ENCODE measurements at regions not wholly inside any gene's neighbourhood (a gene's known extent, or its start where the extent isn't known, plus 50 kb on each side); places are given as distances from the start of the nearest gene placed in this dataset.

DNA sequence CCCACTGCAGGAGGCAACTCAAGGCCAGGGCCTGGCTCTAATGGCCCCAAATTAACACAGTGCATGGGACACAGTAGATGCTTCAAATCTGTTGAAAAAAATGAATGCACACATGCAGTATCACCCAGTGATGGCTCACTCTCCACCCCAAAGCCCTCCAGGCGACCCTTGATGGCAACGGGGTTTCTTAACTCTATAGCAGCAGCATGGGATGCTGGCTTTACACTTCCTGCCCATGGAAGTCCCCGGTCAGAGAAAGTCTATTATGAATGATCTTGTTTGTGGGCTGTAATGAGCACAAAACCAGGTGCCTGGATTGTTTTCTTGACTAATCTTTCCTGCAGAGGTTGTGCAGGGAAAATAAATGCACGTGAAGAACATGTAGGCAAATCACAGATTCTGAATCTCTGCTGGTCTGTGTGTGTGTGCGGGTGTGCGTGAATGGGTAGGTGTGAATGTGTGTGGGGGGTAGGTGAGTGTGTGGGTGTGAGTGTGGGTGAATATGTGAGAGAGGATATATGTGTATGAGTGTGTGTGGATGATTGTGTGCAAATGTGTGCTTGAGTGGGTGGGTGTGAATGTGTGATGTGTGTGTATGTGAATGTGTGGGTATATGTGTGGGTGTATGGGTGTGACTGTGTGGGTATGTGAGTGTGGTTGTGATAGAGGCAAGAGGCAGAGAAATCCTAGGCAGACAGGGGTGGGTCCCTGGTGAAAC is 60.1 kb upstream of the MLN start:
- no peak for DNase-seq (ENCODE audit: low spot score)

DNA sequence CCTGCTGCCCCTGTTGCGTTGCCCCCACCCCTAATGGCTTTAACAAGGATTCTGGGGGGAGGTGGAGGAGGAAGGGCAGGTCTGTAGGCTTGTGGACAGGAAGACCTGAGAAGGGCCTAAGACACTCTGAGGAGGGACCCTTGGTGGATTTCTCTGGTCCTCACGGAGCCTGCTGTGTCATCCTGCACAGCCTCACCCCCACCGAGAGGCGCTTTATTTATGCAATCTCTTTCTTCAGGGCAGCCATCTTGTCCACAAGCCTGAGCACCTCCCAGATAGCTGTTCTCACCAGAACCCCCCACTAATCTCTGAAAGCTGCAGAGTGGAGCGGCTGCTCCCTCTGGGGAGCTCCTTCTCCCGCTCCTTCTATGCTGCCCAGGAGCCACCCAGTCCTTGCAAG is 59.3 kb upstream of the MLN start:
- no peak for DNase-seq (ENCODE audit: low spot score)

DNA sequence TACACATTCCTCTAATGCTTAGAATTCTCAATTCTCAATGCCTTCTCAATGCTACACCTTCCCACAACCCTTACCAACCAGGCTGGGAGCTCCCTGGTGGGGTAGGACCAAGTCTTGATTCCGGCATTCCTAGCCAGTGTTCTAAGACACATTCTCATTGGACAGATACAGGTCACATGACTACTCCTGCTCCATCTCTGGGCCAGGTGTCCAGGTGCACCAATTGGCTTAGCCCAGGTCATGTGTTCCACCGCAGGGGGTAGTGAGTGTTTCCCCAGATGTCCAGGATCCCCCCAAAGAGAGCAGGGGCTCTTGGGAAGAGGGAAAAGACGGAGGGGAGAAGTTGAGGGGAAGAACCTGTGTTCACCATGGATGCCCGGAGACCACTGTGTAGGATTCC is 58.7 kb upstream of the MLN start:
- DNase-seq (ENCODE audit: low spot score): no peak

DNA sequence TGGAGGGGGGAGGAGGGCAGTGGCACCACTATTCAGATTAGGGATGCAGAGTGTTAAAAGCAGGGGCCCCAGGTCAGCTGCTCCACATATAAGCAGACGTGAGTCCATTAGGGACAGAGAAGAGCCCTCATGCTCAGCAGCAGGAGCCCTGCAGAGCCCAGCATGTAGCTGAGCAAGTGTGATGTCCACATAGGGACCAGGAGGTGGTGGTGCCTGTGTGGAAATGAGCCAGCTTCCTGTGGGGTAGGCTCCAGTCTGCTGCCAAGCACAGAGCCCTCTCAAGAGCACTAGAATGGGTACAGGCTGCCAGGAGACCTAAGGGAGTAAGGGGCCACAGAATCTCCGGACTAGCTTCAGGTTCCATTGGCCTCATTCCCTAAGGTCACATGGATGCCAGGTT is 57.9 kb upstream of the MLN start:
- DNase-seq (ENCODE audit: low spot score): no peak

DNA sequence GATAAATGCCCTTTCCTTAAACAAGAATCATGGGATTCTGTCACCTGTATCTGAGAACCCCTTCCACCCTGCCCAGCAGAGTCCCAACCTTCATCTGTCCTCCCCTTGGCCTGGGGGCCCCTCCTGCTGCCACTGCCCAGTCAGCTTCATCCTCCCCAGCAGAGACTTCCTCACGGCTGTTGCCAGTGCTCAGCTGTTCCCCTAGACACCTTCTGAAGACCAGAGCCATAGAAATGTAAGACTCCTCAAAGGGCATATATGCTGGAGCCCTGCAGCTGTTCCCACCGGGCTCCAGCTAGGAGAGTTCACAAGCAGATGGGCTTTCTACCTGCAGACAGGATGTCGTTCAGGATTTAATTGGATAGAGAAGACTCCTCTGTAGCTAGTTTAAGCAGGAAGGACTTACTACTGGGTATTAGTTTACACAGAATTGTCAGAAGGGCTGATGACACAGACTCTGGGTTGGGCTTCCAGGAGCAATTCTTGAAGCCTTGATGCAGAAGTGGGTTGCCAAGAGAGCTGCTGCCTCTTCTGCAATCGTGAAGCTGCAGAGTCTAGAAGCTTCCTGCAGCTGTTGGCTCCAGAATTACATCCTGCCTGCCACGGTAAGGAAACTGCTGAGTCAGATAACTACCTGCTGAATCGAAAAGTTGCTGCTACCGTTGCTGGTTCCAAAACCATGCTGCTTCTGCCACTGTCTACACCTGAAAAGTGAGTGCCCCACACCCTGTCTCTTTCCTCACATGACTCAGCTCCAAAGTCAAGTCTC is 57.1 kb upstream of the MLN start:
- peak; percentile 68 for DNase-seq (ENCODE audit: low spot score)

DNA sequence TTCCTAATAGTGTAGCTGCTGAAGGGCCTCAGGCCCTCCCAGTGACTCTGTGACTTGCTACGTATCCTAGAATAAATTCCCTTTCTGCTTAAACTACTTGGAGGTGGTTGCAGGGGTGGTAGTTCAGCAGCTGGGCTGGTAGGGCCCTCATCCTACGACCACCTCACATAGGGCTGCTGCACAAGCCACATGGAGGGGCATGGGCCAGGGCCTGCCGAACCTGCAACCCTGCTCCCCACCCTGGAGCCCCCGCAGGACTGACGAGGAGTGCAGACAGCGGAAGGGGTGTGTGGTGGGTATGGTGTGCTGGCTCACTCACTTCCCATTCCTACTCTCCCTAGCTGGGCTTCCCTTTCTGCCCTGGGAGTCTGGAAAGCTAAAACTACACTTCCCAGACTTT is 56.2 kb upstream of the MLN start:
- no peak for DNase-seq (ENCODE audit: low spot score)

DNA sequence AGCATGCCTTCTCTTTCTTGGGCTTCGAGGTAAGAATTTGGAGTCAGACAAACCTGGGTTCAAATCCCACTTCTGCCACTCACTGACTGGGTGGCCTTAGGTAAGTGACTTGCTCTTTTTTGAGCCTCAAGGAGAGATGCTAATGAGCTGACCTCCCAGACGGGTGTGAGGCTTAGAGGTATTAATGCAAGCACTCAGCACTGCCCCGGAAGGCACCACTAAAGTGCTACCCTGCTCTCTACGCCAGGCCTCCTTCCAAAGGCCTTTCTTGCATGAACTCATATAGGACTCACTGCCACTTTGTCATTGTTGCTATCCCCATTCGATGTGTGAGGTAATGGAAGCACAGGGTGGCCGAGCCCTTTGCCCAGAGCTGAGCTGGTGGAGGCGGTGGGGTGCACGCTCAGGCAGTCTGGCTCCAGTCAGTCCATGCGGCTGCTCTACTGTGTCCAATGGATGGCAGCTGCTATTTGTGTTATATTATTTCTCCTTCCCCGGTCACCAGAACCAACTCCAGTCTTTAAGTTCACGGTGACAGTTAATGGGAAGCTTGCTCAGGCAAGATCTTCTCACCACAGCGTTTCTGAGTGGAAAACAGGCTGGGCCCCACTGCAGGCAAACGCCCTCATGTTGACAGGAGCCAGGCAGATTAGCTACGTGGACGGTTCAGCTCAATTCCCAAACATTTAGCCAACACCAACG is 55.2 kb upstream of the MLN start:
- no peak for DNase-seq (ENCODE audit: low spot score)

DNA sequence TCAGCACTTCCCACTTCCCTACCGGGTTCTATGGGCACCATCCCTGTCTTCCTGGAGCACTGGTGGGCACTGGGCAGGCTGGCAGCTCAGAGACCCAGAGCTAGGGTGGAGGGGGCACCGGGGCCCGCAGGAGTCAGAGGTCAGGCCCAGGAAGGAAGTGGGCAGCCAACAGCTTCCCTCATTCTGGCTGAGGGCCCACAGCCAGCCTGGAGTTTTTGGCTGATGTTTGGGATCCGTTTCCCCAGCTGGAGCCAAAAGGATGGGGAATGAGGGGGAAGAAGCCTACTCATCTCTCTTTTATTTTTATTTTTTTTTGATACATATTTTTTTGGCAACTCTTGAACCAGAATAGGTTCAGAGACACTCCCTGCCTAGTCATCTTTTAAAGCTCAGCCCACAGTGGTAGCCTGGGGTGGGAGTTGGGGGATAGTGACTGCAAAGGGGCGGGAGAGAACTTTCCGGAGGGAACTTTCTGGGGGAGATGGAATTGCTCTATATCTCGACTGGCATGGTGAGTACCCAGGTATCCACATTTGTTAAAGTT is 54.2 kb upstream of the MLN start:
- no peak for DNase-seq (ENCODE audit: low spot score)

DNA sequence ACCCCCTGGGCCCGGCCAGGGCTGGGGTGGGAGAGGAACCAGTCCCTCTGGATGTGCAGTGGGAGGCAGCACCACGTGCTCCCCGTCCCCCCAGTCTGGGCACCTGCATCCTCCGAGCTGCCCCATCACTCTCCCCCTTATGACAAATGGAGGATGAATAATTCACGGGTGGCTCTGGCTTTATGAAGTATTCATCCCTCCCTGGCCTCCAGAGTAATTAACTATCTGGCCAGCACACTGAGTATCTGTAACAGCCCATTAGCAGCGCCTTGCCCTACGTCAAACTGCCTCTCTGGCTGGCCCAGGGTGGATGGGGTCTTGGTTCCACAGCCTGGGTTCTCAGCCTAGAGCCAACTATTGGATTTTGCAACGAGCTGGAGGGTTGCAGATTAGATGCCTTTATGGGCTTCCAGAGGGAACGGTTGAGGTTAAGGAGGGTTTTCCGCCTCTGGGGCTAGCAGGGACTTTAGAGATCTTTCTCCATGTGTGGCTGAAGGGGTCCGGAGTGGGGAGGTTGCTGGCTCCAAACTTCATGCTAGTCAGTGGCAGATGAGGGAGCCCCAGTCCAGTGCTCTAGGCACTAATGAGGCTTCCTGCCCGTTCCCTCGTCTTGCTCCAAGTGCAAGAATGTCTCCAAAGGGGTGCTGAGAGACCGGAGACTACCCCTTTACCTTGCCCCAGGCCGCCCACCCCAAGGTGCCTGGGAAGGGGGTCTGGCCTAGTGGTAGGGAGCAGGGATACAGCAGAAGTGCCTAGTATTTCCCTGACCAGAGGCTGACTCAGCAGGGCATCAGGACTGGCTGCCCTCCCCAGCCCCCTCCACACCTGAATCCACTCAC is 53.5 kb upstream of the MLN start:
- no peak for DNase-seq (ENCODE audit: low spot score)

DNA sequence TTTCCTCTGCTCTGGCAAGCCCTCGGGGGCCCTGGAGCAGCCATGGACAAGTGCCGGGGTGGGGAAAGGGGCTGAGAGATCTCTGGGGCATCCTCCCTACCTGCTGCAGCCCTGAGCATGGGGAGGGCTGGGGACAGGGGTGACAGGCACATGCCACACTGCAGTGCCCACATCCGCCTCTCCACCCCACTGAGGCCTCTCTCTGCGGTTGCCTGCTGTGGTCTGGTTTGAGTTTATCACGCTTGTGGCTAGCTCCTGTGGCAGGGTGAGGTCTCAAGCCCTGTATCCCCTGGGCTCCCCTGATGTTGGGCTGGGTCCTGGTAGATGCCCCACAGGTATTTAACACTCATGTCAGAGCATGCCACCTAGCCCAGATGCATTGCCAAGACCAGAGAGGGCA is 52.9 kb upstream of the MLN start:
- DNase-seq (ENCODE audit: low spot score): no peak

DNA sequence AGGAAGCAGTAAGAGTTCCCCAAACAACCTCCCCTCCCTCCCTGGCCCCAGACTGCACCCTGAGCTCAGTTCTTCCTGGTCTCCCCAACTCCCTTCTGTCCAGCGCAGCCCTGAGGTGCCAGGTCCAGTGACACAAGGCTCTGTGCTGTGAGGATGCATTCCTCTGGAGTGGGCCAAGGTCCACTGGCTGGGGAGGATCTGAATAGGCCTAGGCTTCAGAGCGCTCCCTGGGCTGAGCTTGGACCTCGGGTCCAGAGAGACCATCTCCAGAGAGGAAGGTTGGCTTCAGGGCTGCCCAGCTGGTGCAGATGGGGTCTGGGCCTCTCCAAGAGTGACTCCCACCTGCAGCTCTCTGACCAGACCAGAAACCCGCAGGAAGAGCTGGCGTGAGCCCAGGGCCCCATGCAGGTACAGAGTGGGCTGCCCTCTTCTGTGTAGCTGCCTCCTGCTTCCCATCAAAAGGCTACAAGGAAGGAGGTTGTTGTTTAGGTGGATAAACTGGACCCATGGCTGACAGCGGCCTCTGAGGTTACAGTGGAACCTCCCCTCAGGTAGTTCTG is 52.3 kb upstream of the MLN start:
- DNase-seq (ENCODE audit: low spot score): no peak

DNA sequence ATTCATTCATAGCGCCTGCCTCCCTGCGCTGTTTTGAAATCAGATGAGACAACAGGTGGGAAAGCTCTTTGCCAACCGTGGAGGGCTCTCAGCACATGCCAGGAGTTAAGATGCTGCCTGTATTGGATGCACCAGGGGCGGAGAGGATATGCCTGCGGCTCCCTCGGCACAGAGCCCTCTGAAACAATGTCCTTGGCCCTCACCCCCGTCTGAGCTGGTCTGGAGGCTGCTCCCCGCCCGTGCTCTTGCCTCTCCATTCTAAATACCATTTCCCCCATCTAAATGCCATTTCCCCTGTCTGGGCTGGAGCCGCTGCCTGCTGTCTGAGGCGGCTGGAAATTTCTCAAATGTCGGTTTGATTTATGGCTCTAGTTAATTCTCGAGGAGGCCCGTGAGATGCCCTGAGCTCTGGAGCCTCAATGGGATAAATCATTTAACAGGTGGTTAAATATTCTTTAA is 50.8 kb upstream of the MLN start:
- peak; percentile 45 for DNase-seq (ENCODE audit: low spot score)

DNA sequence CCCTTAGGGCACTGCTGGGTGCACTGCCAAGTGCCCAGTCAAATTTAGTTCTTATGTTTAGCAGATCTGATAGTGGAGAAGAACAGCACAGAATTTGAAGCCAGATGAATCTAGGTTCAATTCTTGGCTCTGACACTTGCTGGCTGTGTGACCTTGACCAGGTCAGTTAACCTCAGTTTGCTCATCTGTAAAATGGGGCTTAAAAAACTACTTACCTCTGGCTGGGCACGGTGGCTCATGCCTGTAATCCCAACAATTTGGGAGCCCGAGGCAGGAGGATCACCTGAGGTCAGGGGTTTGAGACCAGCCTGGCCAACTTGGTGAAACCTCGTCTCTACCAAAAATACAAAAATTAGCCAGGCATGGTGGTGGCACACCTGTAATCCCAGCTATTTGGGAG is 49.9 kb upstream of the MLN start:
- no peak for DNase-seq (ENCODE audit: low spot score)

Data from AG20443 (cell line).